ENCODE measurements at regions not wholly inside any gene's neighbourhood (a gene's known extent, or its start where the extent isn't known, plus 50 kb on each side); places are given as distances from the start of the nearest gene placed in this dataset.
A peak's percentile ranks its signal among the peaks of the same experiment; 100 is the strongest.
"Not testable (repeated sequence)": the region's sequence is repeated elsewhere in the genome, so short reads cannot be mapped to it uniquely, and the experiment has no call there.

DNA sequence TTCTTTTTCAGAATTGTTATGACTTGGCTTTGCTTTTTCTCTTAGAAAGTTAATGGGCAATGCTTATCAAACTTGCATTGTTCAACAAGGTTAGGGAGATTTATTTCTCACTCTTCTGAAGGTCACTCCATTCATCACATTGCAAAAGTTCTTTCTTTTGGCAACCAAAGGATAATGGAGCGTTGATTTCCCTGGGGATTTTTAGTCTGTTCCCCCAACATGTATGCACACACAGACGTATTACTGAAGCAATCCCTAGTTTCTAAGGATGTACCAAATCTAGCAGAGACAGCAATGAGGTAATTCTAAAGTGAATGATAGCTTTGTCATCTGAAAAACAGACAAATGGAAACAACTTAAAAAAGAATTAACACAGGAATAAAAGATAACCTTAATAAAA, 349.1 kb downstream of the NYAP2 start:
- no peak for DNase-seq (ENCODE audit: low read depth)

DNA sequence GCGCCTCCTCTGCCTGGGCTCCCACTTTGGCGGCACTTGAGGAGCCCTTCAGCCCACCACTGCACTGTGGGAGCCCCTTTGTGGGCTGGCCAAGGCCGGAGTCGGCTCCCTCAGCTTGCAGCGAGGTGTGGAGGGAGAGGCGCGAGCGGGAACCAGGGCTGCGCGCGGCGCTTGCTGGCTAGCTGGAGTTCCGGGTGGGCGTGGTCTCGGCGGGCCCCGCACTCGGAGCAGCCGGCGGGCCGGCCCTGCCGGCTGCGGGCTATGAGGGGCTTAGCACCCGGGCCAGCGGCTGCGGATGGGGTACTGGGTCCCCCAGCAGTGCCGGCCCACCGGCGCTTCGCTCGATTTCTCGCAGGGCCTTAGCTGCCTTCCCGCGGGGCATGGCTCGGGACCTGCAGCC, 344.5 kb downstream of the NYAP2 start:
- DNase-seq (ENCODE audit: low read depth) = not testable (repeated sequence)

DNA sequence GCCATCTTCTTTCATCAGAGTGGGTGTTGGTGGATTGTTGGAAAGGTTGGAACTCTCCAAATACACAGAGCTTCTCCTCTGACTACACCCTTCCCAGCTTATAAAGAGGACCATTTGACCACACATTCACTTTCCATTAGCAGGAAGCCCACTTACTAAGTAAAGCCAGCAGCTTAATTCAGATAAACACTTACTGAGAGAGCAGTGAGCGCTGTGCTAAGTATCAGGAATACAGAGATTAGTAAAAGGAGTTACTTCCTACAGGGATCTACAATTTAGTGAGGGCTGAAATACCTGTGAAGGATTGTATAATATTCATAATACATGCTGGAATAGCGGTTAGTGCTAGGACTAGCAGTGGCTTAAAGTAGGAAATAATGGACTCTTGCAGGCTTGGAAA, 343.0 kb downstream of the NYAP2 start:
- DNase-seq (ENCODE audit: low read depth) = no peak

DNA sequence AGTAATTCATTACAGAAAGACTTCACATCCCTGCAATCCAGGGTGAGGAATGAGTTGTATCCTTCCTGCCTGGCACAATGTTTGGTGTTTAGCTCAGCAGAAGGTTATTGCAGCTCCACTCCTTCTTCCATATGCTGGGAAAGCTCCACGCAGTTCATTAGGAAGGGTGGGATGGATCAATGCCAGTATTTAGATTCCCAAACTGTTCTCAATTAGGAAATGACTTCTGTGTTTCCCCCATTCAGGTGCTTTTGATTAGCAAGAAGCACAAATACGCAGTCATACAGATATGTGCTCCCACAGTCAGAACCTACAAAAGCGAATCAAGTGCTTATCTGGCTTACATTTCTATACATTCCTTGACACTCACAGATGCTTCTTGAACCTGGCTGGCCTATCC, 340.6 kb downstream of the NYAP2 start:
- DNase-seq (ENCODE audit: low read depth) = no peak

DNA sequence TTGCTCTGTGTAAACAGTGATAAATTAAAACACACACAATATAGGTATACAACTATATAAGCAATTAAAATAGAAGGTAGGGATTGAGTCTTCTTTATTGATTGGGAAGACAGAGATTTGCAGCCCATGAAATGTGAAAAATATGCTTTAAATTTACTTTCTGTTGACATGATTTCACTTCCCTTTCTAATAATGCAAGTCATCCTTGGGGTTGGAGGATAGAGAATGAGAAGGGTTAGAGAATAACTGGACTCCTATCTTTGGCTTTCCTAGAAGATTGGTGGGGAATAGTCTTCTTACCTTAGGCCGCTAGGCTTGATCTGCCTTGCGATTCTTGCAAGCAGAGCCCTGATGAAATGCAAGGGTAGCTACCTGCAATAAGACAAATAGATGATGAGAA, 339.8 kb downstream of the NYAP2 start:
- no peak for DNase-seq (ENCODE audit: low read depth)

DNA sequence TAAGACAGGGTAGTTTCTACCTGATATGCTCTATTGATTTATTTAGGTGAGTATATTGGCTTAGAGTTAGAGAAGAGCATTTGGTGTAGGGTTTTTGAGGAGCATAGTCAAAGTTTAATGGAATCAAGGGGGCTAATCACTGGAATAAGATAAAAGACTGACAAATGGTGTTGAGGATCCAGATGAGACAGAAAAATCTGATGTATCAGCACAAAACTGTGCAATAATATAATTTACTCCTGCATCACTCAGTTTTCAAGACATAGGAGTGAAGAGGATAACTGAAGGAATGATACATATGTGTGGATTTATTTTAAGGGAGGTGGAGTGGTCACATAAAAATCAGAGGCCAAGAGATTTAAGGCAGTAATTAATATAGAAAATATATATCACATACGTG, 339.2 kb downstream of the NYAP2 start:
- DNase-seq (ENCODE audit: low read depth) = no peak

DNA sequence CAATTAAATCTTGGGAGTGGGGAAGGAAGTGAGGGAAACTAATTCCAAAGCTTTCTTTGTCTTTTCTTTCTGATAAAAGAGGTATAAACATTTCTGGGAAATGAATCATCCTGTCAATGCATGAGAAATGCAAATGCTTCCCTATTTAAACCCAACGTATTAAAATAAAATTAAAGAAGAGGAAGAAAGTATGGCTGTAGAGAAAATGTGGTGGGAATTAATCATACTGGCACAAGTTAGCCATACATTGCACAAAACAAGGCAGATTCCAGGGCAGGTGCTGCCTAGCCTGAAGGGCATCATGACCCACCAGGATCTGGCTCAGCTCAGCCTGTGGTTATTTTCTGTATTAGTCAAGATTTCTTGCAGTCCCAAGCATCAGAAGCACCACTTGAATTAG, 338.0 kb downstream of the NYAP2 start:
- DNase-seq (ENCODE audit: low read depth) = peak; percentile 26

DNA sequence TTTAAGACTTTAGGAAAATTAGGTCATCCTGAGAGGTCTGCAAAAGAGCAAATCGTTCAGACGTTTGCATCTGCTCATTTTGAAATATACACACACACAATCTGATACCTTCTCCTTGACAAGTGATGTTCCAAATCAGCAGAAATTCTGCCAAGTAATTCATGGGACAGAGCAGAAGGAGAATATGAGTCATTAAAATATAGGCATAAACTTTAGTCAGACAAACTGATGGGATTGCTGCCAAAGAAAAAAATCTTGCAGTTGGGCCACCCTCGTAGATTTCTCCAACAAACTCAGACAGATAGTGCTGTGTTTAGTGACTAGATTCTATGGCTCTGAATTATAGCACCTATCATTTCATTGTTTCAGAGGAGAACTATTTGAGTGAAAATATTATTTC, 336.3 kb downstream of the NYAP2 start:
- no peak for DNase-seq (ENCODE audit: low read depth)

DNA sequence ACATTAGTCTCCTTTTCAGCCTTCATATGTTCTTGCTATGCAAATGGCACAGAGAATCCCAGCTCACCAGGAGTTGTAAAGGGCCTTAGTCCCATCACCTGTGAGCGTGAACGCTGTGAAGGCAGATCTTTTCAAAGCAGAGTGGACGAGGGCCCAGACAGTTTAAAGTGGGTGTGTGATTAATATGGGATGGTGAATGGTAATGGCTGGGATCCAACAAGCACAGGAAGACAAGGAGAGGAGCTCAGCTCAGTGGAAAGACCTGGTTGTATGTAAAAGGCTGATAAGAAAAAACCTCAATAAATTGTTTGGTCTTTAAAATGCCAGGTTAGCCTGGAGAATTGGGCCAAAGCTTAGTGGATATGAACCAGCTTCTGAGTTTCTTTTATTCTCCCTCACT, 326.2 kb downstream of the NYAP2 start:
- no peak for DNase-seq (ENCODE audit: low read depth)
